ENCODE measurements at regions not wholly inside any gene's neighbourhood (a gene's known extent, or its start where the extent isn't known, plus 50 kb on each side); places are given as distances from the start of the nearest gene placed in this dataset.

GRCh38 chr2:238973038-238973739 lies 125.3 kb downstream of the TWIST2 start:
- TF ChIP-seq EZH2 (IDR thresholded peaks at IDR 0.05) (no peak), CTCF (IDR thresholded peaks at IDR 0.05) (no peak), EZH2phosphoT487 (IDR thresholded peaks at IDR 0.05) (no peak)

Measured in neural progenitor cell (in vitro differentiated cells).